SK-N-SH (cell line): ENCODE measurements at regions not wholly inside any gene's neighbourhood (a gene's known extent, or its start where the extent isn't known, plus 50 kb on each side); places are given as distances from the start of the nearest gene placed in this dataset.

Source experiments
- CTCF ChIA-PET: fragments of 300-600, 350-600 bp; formaldehyde crosslinking; extraction: SDS; loops from one replicate; lab custom pipeline; 2021; lab: Yijun Ruan, JAX
- POLR2A ChIA-PET: fragments of 350-600 bp; sonication (Branson Sonifier 250); formaldehyde crosslinking; extraction: SDS; loops from one replicate; lab custom pipeline; 2020; ENCODE audit warnings: antibody characterized with exemption, inconsistent platforms; lab: Yijun Ruan, JAX
- DNase-seq: peaks from one replicate; pipeline ENCODE4 v3.0.0; 2012
- H2AFZ ChIP-seq: fragments of 200-600 bp; sonication (generic); 2 replicates; pipeline ENCODE4 v1.8.1; 2016; ENCODE audit warnings: antibody characterized with exemption, mild to moderate bottlenecking, low read depth
- H3F3A ChIP-seq: fragments of 200-600 bp; sonication (generic); replicated peaks from 2 replicates; pipeline ENCODE3; 2016; ENCODE audit warnings: antibody characterized with exemption, mild to moderate bottlenecking; ENCODE audit not compliant: insufficient read depth
- H3K27ac ChIP-seq, 2 experiments: fragments of 200-500 bp in 1 of 2; fragments of 200-600 bp in 1 of 2; sonication (Bioruptor generic) in 1 of 2; sonication (generic), shearing (Covaris generic) in 1 of 2; 2 replicates each; pipeline versions ENCODE4 v1.5.1 to v1.6.1; 2014 to 2016; ENCODE audit warnings: low read depth in 2 of 2, inconsistent platforms in 1 of 2, low read length in 1 of 2, mild to moderate bottlenecking in 1 of 2, mixed read lengths in 1 of 2
- H3K27me3 ChIP-seq: fragments of 200-600 bp; sonication (generic), shearing (Covaris generic); 2 replicates; pipeline ENCODE4 v1.6.1; 2016; ENCODE audit warnings: mixed run types; ENCODE audit not compliant: insufficient read depth
- H3K36me3 ChIP-seq, 2 experiments: fragments of 200-500 bp in 1 of 2; fragments of 200-600 bp in 1 of 2; sonication (Bioruptor generic) in 1 of 2; sonication (generic) in 1 of 2; replicated peaks in 1 of 2; 2 replicates each; pipeline versions ENCODE3 to v1.5.1; 2014 to 2016; ENCODE audit warnings: low read length in 1 of 2, mild to moderate bottlenecking in 1 of 2; ENCODE audit not compliant: insufficient read depth in 2 of 2, control insufficient read depth in 1 of 2
- H3K4me1 ChIP-seq, 2 experiments: fragments of 200-500 bp in 1 of 2; fragments of 200-600 bp in 1 of 2; sonication (Bioruptor generic) in 1 of 2; sonication (generic), shearing (Covaris generic) in 1 of 2; 2 replicates each; pipeline versions ENCODE4 v1.5.1 to v1.6.1; 2014 to 2016; ENCODE audit warnings: low read depth in 1 of 2, low read length in 1 of 2, mixed run types in 1 of 2; ENCODE audit not compliant: insufficient read depth in 2 of 2, control insufficient read depth in 1 of 2
- H3K4me2 ChIP-seq: fragments of 200-600 bp; sonication (generic), shearing (Covaris generic); 2 replicates; pipeline ENCODE4 v1.6.1; 2017; ENCODE audit warnings: mixed run types
- H3K4me3 ChIP-seq, 2 experiments: fragments of 200-500 bp in 1 of 2; fragments of 200-600 bp in 1 of 2; sonication (Bioruptor generic) in 1 of 2; sonication (generic), shearing (Covaris generic) in 1 of 2; 2 replicates each; pipeline versions ENCODE4 v1.5.1 to v1.8.1; 2014 to 2016; ENCODE audit warnings: low read depth in 2 of 2, inconsistent platforms in 1 of 2, low read length in 1 of 2, mild to moderate bottlenecking in 1 of 2, mixed read lengths in 1 of 2, moderate library complexity in 1 of 2
- H3K79me2 ChIP-seq: fragments of 200-600 bp; sonication (generic); 2 replicates; pipeline ENCODE4 v1.8.1; 2017; ENCODE audit warnings: mild to moderate bottlenecking; ENCODE audit not compliant: insufficient read depth
- H3K9ac ChIP-seq: fragments of 200-600 bp; sonication (generic); 2 replicates; pipeline ENCODE4 v1.6.1; 2017; ENCODE audit warnings: mixed run types
- H3K9me2 ChIP-seq: fragments of 200-600 bp; sonication (generic); 2 replicates; pipeline ENCODE4 v1.6.1; 2017; ENCODE audit warnings: mixed run types
- H3K9me3 ChIP-seq: fragments of 200-600 bp; sonication (generic); 2 replicates; pipeline ENCODE4 v1.6.1; 2017; ENCODE audit warnings: mixed run types, mild to moderate bottlenecking, moderate library complexity
- H4K20me1 ChIP-seq: fragments of 200-600 bp; sonication (generic); 2 replicates; pipeline ENCODE4 v1.6.1; 2017; ENCODE audit warnings: mild to moderate bottlenecking, mixed run types; ENCODE audit not compliant: insufficient read depth
- EZH2phosphoT487 ChIP-seq: fragments of 200-600 bp; sonication (generic); IDR thresholded peaks from 2 replicates; pipeline ENCODE4 v1.6.1; 2017; ENCODE audit warnings: low read depth, mixed run types, mild to moderate bottlenecking, antibody characterized with exemption, moderate library complexity, borderline replicate concordance
- FOSL2 ChIP-seq: IDR thresholded peaks from 2 replicates; pipeline ENCODE4 v1.4.0; 2012; ENCODE audit warnings: low read depth, mild to moderate bottlenecking, moderate library complexity, borderline replicate concordance
- FOXJ3 ChIP-seq: sonication (generic); formaldehyde crosslinking; IDR thresholded peaks from 2 replicates; pipeline ENCODE4 v1.5.1; 2020; ENCODE audit warnings: mild to moderate bottlenecking, missing genetic modification reagents
- GATA2 ChIP-seq: sonication (generic); formaldehyde crosslinking; IDR thresholded peaks from 2 replicates; pipeline ENCODE4 v1.5.0; 2020; ENCODE audit warnings: mild to moderate bottlenecking, missing genetic modification reagents
- MXI1 ChIP-seq: IDR thresholded peaks from 2 replicates; pipeline ENCODE4 v1.6.1; 2012; ENCODE audit warnings: mild to moderate bottlenecking, low read depth, low read length, improper control_type of control experiment
- NFIC ChIP-seq: IDR thresholded peaks from 2 replicates; pipeline ENCODE4 v1.4.0; 2012; ENCODE audit warnings: borderline replicate concordance
- PBX3 ChIP-seq: IDR thresholded peaks from 2 replicates; pipeline ENCODE4; 2012
- POLR2AphosphoS5 ChIP-seq: IDR thresholded peaks from 2 replicates; pipeline ENCODE4 v1.6.1; 2012; ENCODE audit warnings: low read depth, low read length
- RAD21 ChIP-seq: IDR thresholded peaks from 2 replicates; pipeline ENCODE4 v1.6.1; 2012; ENCODE audit warnings: mild to moderate bottlenecking, low read length
- RFX5 ChIP-seq: IDR thresholded peaks from 2 replicates; pipeline ENCODE4 v1.6.1; 2012; ENCODE audit warnings: mild to moderate bottlenecking, improper control_type of control experiment, low read length
- USF1 ChIP-seq: IDR thresholded peaks from 2 replicates; pipeline ENCODE4 v1.4.0; 2012; ENCODE audit warnings: low read depth, borderline replicate concordance
- YY1 ChIP-seq: IDR thresholded peaks from 2 replicates; pipeline ENCODE4 v1.4.0; 2012; ENCODE audit warnings: low read depth, mild to moderate bottlenecking
- ZBTB33 ChIP-seq: IDR thresholded peaks from 2 replicates; pipeline ENCODE4 v1.4.0; 2012; ENCODE audit warnings: low read depth, borderline replicate concordance
- WGBS: methylation state at CpG from one replicate; pipeline ENCODE4 v1.1.6; 2017; ENCODE audit warnings: low lambda C conversion rate; 5-methylcytosine and 5-hydroxymethylcytosine counted together
- TF ChIP-seq, protein P1 (sequence below): fragments of 150-350 bp; IDR thresholded peaks from 2 replicates; pipeline ENCODE4 v1.6.1; 2016; ENCODE audit warnings: mild to moderate bottlenecking, low read depth, low read length

- no peak for TF ChIP-seq YY1
- TF ChIP-seq PBX3, result no peak
- TF ChIP-seq RFX5, result no peak
- no peak for TF ChIP-seq USF1
- no peak for TF ChIP-seq MXI1
- TF ChIP-seq GATA2, result no peak
- TF ChIP-seq, protein P1, sequence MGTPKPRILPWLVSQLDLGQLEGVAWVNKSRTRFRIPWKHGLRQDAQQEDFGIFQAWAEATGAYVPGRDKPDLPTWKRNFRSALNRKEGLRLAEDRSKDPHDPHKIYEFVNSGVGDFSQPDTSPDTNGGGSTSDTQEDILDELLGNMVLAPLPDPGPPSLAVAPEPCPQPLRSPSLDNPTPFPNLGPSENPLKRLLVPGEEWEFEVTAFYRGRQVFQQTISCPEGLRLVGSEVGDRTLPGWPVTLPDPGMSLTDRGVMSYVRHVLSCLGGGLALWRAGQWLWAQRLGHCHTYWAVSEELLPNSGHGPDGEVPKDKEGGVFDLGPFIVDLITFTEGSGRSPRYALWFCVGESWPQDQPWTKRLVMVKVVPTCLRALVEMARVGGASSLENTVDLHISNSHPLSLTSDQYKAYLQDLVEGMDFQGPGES, result no peak
- no peak for TF ChIP-seq FOSL2
- no peak for TF ChIP-seq POLR2AphosphoS5
- TF ChIP-seq EZH2phosphoT487, result no peak
- TF ChIP-seq NFIC, result no peak
- no peak for TF ChIP-seq RAD21
- no peak for TF ChIP-seq ZBTB33
- TF ChIP-seq FOXJ3 (CRISPR knock-in tag), result no peak
- Histone ChIP-seq H3K36me3 (no peaks in the 10 kb centered on the region), H3K9me2 (no peaks in the 10 kb centered on the region), H3K79me2 (no peaks in the 10 kb centered on the region), H3F3A (no peaks in the 10 kb centered on the region), H3K27ac (no peak overlapping the region), H2AFZ (no peak overlapping the region), H3K9me3 (no peaks in the 10 kb centered on the region), H3K9ac (no peak overlapping the region), H3K4me1 (no peaks in the 10 kb centered on the region), H3K4me2 (no peak overlapping the region), H4K20me1 (no peaks in the 10 kb centered on the region), H3K27me3 (no peaks in the 10 kb centered on the region; the same call in 1 of the 2 replicates), H3K4me3 (no peak overlapping the region)
- CTCF ChIA-PET, result no interaction called here
- 38% methylated on average over 4 of the region's 4 CpGs for WGBS
- DNase-seq, result no peak
- POLR2A ChIA-PET, result no interaction called here
These were observed 59.8 kb upstream of the IMMP2L start for GRCh38 chr7:111622084-111622483.
